ENCODE measurements at regions not wholly inside any gene's neighbourhood (a gene's known extent, or its start where the extent isn't known, plus 50 kb on each side); places are given as distances from the start of the nearest gene placed in this dataset.

GRCh38 chr9:22649384-22649783 lies 202.8 kb downstream of the DMRTA1 start:
- TF ChIP-seq CTCF (IDR thresholded peaks at IDR 0.05; ENCODE audit: low read depth, low read length) (no peak), MAX (IDR thresholded peaks at IDR 0.05; ENCODE audit: low read depth, low read length) (no peak)
